Left ventricle myocardium superior (tissue), 1 donor: ENCODE measurements at regions not wholly inside any gene's neighbourhood (a gene's known extent, or its start where the extent isn't known, plus 50 kb on each side); places are given as distances from the start of the nearest gene placed in this dataset.

Source experiments
- ATAC-seq: fragments of 200-7000 bp; cut with Tn5 transposase; one replicate; pipeline ENCODE4 v1.9.1; 2020; ENCODE audit warnings: mild to moderate bottlenecking, moderate library complexity
- DNase-seq: peaks from one replicate; pipeline ENCODE4 v3.0.0-alpha.2; 2020
- intact Hi-C: fragments of 100-400 bp; cut with micrococcal nuclease; formaldehyde crosslinking; loops from one replicate; pipeline ENCODE4 v1.11.0; 2022
- donor health status: DM: no; HTN: yes; CAD: no; lungs with severe emphysema.

DNA sequence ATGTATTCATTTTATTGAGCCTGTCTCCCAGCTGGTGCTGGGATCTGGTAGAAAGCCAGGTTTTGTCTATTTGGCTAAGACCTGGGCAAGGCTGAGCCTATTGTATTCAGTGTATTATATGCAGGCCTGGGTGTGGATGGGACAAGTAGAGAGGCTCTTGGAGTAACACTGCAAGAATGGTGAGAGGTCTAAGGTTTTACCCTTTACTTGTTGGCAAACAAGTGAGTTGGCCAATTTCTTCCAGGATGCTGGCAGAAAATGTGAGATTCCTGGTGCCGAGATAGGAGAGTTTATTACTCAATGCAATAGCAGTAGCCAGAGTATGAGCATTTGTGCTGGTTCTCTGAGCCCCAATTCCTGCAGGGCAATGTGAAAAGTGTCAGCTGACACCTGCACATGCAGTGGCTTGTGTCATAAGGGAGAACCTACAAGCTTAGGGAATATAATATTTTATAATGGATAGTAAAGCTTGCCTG lies 141.7 kb upstream of the PRLR start:
- DNase-seq (no peak), ATAC-seq (no peak)

DNA sequence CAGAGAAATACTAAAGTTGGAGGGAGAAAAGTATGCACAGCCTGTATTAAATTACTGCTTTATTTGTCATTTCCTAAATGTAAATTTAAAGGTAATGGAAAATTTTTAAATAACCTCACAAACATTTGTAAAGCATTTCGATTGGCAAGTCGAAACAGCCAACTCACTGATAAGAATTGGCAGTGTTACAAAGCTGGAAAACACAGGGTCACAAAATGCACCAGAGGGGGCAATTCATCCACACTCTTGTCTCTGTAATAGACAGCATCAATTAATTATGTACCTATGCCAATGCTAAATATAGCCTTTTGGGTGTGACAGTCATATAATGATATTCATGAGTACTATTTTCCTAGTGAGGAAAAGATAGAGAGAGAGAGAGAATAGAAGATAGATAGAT lies 140.6 kb upstream of the PRLR start:
- intact Hi-C loops = no loop called here
- DNase-seq = no peak
- no peak for ATAC-seq

More for the DNA sequence above, 141.7 kb upstream of the PRLR start:
- intact Hi-C loops = no loop called here

DNA sequence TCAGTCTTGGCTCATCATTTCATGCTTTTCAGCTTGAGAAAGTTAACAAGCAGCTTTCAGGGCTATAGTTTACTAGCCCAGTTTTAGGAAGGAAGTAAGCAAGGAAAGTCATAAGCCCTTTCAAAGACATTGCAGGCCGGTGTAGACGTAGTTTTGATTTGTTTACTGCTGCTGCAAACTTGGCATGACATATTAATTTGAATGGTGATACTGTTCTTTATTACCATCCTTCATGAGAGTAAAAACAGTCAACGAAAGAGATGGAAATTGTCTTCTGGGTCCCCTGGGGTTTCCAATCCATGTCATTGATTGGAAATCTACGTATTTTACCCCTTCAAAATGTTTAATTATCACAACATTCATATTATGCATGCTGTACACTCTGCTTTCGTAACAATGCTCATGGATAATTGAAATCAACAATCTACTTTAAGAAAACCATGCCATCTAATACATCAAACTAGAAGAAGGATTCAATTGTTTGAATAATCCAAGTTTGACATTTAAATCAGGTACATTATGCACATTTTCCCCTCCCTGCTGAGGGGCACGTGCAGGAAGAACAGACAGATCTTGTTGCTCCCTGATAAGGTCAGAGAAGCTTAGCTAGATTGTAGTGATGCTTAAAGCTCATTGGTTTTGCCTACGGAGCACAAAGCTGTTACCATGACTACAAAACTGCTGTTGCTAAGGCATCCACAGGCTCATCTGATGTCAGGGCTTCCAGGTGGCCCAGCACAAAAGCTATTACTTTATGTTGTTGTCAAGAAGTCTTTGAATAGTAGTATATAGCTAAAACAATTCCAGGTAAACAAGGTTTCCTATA lies 139.9 kb upstream of the PRLR start:
- DNase-seq = no peak
- intact Hi-C loops = no loop called here
- no peak for ATAC-seq

DNA sequence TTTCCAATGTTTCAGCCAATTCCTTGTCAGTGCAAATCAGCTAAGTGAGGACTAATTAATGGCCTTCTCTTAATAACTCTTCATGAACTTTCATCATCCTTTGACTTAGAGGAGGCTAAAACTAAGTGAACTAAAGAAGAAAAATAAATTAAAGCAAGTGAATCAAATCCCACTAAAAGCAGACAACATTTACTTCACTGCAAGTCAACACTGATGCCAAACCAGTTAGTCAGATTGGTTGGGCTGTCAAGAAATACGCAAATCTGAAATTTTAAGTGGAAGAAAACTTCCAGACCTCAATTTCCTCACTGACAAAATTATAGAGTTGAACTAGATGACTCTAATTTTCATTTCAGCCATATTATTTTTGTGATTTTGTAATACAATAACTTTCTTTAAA lies 137.2 kb upstream of the PRLR start:
- ATAC-seq (no peak), DNase-seq (no peak)
- intact Hi-C loops = no loop called here

DNA sequence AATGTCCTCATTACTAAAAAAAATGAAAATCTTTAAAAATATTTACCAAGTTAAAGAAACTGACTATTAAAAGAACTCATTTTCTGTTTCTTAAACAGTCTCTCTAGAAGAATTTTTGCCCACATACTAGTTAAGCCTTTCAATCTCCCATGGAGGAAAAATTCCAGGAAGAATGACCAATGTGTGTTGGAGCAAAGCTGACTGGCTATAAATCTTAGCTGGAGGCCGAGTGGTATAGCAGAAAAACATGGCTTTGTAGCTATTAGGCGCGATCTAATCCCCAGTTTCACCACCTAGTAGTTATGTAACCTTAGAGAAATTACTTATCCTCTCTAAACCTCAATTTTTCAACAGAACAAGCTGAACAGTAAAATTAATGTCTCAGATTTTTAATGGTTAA lies 135.5 kb upstream of the PRLR start:
- intact Hi-C loops = no loop called here
- DNase-seq (no peak), ATAC-seq (no peak)

DNA sequence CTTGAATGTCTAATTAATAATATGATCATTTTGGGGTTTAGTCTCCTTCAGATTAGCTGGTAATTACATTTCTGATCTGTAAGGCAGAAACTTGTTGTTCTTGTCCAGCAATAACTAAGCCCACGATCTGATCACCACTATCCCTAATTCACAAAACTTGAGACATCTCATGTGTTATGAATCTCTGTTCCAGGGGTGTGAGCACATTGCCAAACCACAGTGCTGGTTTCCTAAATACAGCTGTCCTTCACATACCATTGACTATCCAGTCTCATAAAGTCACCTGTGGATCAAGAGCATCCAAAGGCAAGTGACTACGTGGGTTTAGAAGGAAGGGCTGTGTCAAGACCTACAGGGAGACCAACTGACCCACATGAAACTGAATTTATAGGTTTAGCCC lies 134.1 kb upstream of the PRLR start:
- DNase-seq = no peak
- no peak for ATAC-seq
- intact Hi-C loops = no loop called here

DNA sequence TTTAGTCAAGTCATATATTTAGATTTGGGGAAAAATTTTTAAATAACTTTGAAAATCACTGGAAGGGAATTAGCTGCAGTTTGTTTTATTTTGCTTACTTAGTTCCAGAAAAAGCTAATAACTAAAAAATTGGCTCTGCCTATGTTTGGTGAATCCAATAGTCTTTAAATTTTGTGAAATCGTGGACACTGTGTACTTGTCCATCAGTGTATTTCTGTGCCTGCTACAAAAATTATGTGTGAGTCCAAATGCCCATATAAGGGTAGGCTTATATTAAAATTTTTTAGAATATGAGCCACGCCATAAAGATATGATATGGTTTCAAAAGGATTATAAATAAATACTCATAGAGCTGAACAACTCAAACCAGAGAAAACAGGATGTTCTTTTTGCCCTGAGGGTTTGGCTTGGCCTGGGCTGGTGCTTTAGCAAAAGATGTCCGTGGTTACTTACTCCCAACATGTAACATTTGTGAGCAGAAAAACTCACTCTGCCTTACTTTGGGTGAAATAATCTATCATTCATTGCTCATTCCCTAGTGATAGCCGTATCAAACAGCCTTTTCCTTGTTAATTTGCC lies 133.2 kb upstream of the PRLR start:
- ATAC-seq (no peak), DNase-seq (no peak)
- intact Hi-C loops = no loop called here

DNA sequence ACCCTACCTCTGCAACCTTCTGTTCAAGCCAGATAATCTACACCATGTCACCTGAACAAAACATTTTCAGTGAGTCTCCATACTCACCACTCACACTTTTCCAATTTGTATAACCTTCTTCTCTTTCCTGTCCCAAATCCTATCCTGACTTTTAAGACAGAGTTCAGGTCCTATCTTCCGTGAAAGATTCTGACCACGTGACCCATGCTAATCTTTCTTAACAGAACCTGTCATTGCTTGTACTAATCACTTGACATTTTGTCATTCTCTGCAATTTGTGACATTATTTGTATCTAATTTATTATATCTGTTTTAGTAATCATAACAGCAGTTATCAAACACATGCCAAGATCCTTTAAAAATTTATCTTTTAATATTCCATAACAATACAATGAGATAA lies 132.5 kb upstream of the PRLR start:
- DNase-seq = no peak
- intact Hi-C loops = no loop called here
- no peak for ATAC-seq

DNA sequence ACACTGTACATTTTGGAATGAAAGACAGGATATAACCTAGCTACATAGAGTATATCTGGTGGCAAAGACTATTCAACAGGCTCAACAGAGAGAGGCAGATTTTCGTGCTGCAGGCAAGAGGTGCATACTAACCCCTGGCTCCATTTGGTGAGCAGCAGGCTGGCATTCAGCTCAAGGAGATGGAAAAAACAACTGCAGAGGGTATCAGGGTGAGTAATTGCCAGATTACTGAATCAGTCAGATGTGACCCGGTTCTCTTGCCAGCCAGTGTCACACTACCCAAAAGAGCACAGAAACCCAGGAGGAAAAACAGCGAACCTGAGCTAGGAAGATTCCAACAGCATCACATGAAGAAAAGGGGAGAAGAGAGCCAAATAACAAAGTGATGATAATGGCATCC lies 130.4 kb upstream of the PRLR start:
- intact Hi-C loops = no loop called here
- DNase-seq = no peak
- ATAC-seq = no peak

DNA sequence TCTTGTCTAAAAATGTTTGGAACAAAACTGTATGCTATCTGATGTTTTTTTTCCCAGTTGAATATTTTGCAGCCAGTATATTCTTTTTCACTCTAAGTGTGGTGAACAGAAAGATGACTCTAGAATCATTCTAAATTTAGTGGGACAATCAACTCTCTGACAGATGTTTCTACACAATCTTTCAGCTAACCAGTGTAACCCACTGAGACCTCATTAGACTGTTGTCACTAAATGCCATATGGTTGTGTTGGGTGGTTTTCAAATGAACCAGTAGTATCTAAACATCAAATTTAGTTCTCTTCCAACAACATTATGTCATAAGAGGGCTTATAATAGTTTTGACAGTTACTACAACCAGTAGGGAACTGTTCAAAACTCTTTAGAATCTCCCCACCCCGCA lies 129.6 kb upstream of the PRLR start:
- ATAC-seq = no peak
- intact Hi-C loops = no loop called here
- DNase-seq = no peak

DNA sequence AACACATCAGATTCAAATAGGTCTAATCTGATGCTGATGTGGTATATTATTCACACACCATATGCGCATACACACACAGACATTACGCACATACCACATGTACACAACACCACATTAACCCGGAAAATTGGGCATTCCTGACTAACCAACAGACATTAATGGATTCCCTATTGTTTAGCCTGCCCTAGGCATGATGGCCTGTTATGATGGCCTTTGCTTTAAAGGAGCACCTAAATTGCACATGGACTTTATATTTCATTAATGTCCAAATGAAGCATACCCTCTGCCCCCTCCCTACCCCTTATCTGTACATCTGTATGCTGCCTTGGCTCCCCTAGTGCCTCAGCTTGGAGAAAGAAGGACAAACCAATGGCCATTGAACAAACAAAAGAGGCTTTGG lies 127.7 kb upstream of the PRLR start:
- DNase-seq = no peak
- ATAC-seq = no peak
- intact Hi-C loops = no loop called here

DNA sequence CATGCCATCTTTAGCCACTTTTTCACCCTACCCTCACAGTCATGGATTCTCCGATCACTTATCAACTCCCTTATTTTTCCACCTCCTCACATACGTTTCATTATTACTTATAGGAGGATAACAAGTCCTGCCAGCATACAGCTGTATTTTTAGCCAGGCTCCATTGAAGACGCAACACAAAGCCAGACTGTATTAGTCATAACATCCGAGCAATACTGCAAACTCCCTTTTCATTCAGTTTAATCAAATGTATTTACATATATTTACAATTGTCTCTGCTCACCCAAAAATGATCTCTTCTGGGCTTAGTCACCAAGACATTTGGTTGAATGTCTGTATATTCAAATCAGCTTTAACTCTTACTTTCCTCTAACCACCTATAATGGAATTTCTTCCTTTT lies 126.4 kb upstream of the PRLR start:
- intact Hi-C loops = no loop called here
- DNase-seq (no peak), ATAC-seq (no peak)

DNA sequence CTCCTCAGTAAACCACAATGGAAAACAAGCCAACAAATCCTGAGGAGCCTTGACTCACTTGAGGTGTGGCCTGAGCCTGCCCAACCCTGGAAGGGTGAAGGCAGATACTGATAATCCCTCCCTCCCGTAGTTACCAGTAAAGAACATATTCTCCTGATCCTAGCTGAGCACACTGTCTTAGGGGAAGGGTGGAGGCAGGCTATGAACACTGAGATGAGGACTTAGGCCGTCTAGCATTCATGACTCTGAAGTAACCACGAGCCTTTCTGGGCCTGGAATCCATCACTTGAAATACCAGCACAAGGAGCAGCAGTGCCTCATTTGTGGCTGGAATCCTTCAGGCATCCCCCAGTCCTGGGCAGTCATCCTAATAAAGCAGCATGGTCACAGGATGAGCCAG lies 124.5 kb upstream of the PRLR start:
- intact Hi-C loops = no loop called here
- no peak for ATAC-seq
- DNase-seq = no peak

DNA sequence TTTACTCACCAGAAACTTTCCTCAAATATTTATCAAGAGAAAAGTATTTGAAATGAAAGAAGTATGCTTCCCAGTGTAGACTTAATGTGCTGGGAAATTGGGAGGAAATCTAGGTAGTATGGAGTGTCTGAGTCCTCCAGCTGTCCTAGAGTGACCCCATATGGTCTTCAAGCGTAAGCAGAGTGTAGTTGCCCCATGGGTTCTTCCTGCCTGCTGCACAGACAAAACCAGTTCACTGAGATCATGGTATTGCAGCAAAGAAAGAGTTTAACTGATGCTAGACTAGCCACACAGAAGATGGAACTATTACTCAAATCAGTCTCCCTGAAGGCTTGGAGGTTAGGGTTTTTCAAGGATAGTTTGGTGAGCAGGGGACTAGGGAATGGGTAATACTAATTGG lies 114.9 kb upstream of the PRLR start:
- no peak for DNase-seq
- no peak for ATAC-seq
- intact Hi-C loops = no loop called here

DNA sequence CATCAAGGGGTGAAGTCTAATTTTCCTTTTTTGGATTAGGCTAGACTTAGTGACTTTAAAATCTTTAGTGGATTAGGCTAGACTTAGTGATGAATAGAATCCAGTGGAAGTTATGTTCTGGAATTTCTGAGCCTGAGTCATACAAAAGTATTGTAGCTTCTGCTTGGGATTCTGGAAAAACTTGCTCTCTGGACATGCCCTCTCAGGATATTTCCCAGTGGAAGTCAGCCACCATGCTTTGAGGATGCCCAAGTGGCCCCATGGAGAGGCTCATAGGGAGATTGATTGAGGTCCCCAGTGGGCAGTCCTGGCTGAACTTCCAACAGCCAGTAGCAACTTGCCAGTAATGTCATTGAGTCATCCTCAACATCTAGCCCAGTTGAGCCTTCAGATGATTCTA lies 112.4 kb upstream of the PRLR start:
- ATAC-seq (no peak), DNase-seq (no peak)
- intact Hi-C loops = no loop called here

DNA sequence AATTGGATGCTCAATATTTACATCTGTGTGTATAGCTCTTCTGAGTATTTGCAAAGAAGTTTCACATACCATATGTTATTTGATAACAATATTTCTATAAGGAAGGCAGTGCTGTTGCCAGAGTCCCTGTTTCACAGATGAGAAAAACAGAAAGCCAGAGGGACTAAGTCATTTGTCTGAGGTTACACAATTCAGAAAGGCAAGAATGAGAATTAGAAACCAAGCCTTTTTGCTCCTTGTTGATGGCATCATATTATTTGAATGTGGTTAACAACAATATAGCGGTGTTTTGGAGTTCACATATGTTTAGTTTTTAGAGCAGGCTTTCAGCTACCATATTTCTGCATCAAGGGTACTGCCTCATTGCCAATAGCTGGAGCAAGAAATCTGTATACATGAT lies 110.9 kb upstream of the PRLR start:
- intact Hi-C loops = no loop called here
- DNase-seq (no peak), ATAC-seq (no peak)

DNA sequence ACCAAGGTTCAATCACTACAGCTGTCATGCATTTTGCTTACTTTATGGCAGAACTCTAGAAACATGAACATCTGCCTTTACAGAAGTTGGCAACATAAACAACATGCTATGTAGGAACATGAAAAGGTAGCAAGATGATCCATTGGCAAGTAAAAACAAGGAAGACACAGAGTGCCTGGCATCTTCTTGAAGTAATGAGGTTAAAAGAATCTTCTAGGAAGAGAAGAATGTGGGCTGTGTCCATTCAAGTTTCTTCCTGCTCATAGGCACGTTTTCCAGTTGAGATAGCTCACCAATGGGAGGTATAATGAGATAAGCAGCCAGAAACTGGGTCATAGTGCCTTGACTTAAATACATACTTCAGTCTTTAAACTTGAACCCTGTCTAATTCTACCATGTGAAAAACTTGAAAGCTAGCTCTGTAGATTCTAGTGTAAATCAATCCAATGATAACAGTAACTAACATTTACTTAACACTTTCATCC lies 109.4 kb upstream of the PRLR start:
- DNase-seq (no peak), ATAC-seq (no peak)
- intact Hi-C loops = no loop called here

DNA sequence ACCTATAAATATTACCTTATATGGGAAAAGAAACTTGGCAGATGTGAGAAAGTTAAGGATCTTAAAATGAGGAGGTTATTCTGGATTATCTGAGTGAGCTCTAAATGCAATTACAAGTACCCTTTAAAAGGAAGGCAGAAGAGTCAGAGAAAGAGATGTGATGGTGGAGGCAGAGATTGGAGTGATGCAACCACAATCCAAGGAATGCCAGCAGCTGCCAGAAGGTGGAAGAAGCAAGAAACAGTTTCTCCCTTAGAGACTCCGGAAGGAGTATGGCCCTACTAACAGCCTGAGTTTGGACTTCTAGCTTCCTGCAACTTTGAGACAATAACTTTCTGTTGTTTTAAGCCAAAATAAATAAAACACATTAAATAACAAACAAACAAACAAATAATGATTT lies 108.7 kb upstream of the PRLR start:
- no peak for ATAC-seq
- intact Hi-C loops = no loop called here
- no peak for DNase-seq

DNA sequence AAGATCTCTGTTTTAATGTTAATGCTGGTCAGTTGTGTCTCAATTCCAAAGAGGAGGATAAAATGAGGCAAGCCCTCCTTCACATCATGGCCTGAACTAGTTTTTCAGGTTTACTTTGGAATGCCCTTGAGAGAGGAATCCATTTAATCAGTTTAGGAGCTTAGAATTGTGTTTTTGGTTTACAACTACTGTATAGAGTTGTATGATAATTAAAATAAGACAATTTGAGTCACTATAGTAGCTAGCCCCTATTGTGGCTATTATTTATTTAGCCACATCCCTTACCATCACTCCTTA lies 107.8 kb upstream of the PRLR start:
- intact Hi-C loops = no loop called here
- no peak for DNase-seq
- ATAC-seq = no peak

DNA sequence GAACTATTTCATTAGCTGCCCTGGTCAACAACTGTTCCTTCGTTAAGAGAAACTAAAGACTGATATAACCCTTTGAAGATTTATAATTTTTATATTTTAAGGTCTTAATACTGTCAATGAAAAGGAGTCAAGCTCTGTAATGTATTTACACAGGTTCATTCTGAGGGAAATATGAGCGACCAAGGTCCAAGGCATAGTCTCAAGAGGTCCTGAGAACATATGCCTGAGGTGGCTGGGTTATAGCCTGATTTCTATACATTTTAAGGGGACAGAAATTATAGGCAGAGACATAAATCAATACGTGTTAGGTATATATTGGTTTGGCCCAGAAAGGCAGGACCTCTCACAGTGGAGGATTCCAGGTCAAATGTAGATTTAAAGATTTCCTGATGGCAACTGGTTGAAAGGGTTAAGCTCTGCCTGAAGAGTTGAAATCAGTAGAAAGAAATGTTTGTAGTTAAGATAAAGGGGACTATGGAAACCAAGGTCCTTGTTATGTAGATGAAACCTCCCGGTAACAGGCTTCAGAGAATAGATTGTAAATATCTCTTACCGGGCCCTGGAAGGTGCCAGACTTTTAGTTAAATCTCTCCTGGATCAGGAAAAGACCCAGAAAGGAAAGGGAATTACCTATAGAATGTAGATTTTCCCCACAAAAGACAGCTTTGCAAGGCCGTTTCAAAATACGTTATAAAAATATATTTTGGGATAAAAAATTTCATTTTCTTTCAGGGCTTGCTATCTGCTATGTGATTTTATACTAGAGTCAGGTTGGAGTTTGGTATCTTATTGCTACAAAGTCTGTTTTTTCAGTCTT lies 107.3 kb upstream of the PRLR start:
- intact Hi-C loops = no loop called here
- no peak for ATAC-seq
- DNase-seq = no peak

DNA sequence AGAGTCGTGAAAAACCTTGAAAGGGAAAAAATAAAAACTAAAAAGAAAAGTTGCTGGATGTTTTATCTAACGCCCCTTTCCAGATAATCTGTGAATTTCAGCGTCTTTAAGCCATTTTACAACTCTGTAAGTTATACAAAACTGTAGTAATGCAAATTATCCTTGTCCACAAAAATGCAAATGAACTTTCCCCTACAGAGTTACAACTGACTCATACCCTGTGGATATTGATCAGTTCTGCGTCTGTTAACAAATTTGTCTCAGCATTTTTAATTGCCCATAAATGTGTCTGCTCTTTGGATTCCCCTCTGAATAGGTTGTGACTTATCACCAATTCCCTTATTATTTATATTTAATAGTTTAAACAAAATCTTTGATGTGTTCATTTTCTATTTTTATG lies 105.9 kb upstream of the PRLR start:
- ATAC-seq (no peak), DNase-seq (no peak)
- intact Hi-C loops = no loop called here
